A549 (cell line): ENCODE measurements at regions not wholly inside any gene's neighbourhood (a gene's known extent, or its start where the extent isn't known, plus 50 kb on each side); places are given as distances from the start of the nearest gene placed in this dataset.

Experiments
- ATAC-seq, 2 experiments: fragments of 200-7000 bp in 1 of 2; fragments of >200 bp in 1 of 2; cut with Nextera tagmentation in 1 of 2; cut with Tn5 transposase in 1 of 2; 3 replicates each; pipeline versions ENCODE4 v1.8.0 to v1.9.1; 2018 to 2020; ENCODE audit warnings: mild to moderate bottlenecking in 1 of 2, moderate library complexity in 1 of 2
- CTCF ChIA-PET: fragments of 300-600 bp; sonication (Branson Sonifier 250); formaldehyde crosslinking; extraction: SDS; loops from one replicate; lab custom pipeline; 2021; ENCODE audit warnings: antibody characterized with exemption, inconsistent platforms; lab: Yijun Ruan, JAX
- POLR2A ChIA-PET: fragments of 350-600 bp; formaldehyde crosslinking; extraction: SDS; loops from one replicate; lab custom pipeline; 2021; ENCODE audit warnings: antibody characterized with exemption, inconsistent platforms; lab: Yijun Ruan, JAX
- DNase-seq, 2 experiments: peaks; one replicate each; pipeline versions ENCODE4 v3.0.0 to v3.0.0-alpha.2; 2011 to 2016; ENCODE audit warnings: low read depth in 1 of 2, low spot score in 1 of 2
- FAIRE-seq: peaks from 2 replicates; lab custom pipeline; 2011; peaks lifted over from hg19 to GRCh38; lab: Jason Lieb, UNC
- H3K27ac ChIP-seq, 2 experiments: fragments of >200 bp; sonication (Bioruptor Twin); formaldehyde crosslinking; 3 replicates each; pipeline ENCODE4 v1.5.1; 2016 to 2017
- H3K4me1 ChIP-seq: fragments of >200 bp; sonication (Bioruptor Twin); formaldehyde crosslinking; 3 replicates; pipeline ENCODE4 v1.6.1; 2016
- H3K4me2 ChIP-seq: fragments of >200 bp; sonication (Bioruptor Twin); formaldehyde crosslinking; 3 replicates; pipeline ENCODE4 v1.6.1; 2016
- H3K4me3 ChIP-seq: fragments of >200 bp; sonication (Bioruptor Twin); formaldehyde crosslinking; 3 replicates; pipeline ENCODE4 v1.5.1; 2016
- H3K9me3 ChIP-seq: fragments of >200 bp; sonication (Bioruptor Twin); formaldehyde crosslinking; 3 replicates; pipeline ENCODE4 v1.6.1; 2016
- ATOH8 ChIP-seq: fragments of 250-450 bp; sonication (Bioruptor Pico); IDR thresholded peaks from 2 replicates; pipeline ENCODE4 v1.5.0; 2020; ENCODE audit warnings: low read depth, mild to moderate bottlenecking, moderate library complexity
- ESRRA ChIP-seq: fragments of 150-350 bp; IDR thresholded peaks from 2 replicates; pipeline ENCODE4 v1.6.1; 2014; ENCODE audit warnings: mild to moderate bottlenecking, low read length, borderline replicate concordance
- GATA3 ChIP-seq: IDR thresholded peaks from 2 replicates; pipeline ENCODE4 v1.6.1; 2012; ENCODE audit warnings: borderline replicate concordance
- HMGXB4 ChIP-seq: fragments of 250-450 bp; sonication (Bioruptor Pico); IDR thresholded peaks from 2 replicates; pipeline ENCODE4 v1.5.0; 2021; ENCODE audit warnings: mild to moderate bottlenecking, moderate library complexity, borderline replicate concordance
- JUN ChIP-seq, 2 experiments: fragments of >200 bp; sonication (Bioruptor Twin); formaldehyde crosslinking; IDR thresholded peaks; 2 replicates in 1 of 2; 3 replicates in 1 of 2; pipeline ENCODE4 v1.6.1; 2016 to 2017
- JUNB ChIP-seq: fragments of >200 bp; sonication (Bioruptor Twin); formaldehyde crosslinking; IDR thresholded peaks from 2 replicates; pipeline ENCODE4 v1.6.1; 2016
- KDM1A ChIP-seq: fragments of 200-600 bp; sonication (generic); IDR thresholded peaks from 2 replicates; pipeline ENCODE4 v1.6.1; 2016; ENCODE audit warnings: low read depth, mild to moderate bottlenecking
- MAX ChIP-seq: IDR thresholded peaks from 2 replicates; pipeline ENCODE4 v1.6.1; 2012
- MAZ ChIP-seq: fragments of 150-350 bp; IDR thresholded peaks from 2 replicates; pipeline ENCODE4 v1.6.1; 2014; ENCODE audit warnings: antibody characterized with exemption, low read depth, low read length, borderline replicate concordance
- NPAS2 ChIP-seq: fragments of 250-450 bp; sonication (Bioruptor Pico); IDR thresholded peaks from 2 replicates; pipeline ENCODE4 v1.8.0; 2022; ENCODE audit warnings: mild to moderate bottlenecking, moderate library complexity, borderline replicate concordance
- NR3C1 ChIP-seq: fragments of >200 bp; sonication (Bioruptor Twin); formaldehyde crosslinking; IDR thresholded peaks from 3 replicates; pipeline ENCODE4 v1.6.1; 2017
- PHF8 ChIP-seq: fragments of 200-600 bp; sonication (generic); IDR thresholded peaks from 2 replicates; pipeline ENCODE4 v1.6.1; 2016; ENCODE audit warnings: low read depth, mild to moderate bottlenecking, antibody characterized with exemption, moderate library complexity, borderline replicate concordance
- POLR2A ChIP-seq: IDR thresholded peaks from 2 replicates; pipeline ENCODE4 v1.6.1; 2012; ENCODE audit warnings: mild to moderate bottlenecking, low read length
- RAD21 ChIP-seq, 2 experiments: fragments of >200 bp in 1 of 2; sonication (Bioruptor Twin) in 1 of 2; formaldehyde crosslinking in 1 of 2; IDR thresholded peaks in 1 of 2; conservative IDR thresholded peaks in 1 of 2; 2 replicates in 1 of 2; 3 replicates in 1 of 2; pipeline ENCODE4 v1.6.1; 2012 to 2018; ENCODE audit warnings: inconsistent platforms in 1 of 2
- RFX5 ChIP-seq: fragments of 450-650 bp; IDR thresholded peaks from 2 replicates; pipeline ENCODE4 v1.7.1; 2014; ENCODE audit warnings: antibody characterized with exemption, mild to moderate bottlenecking, moderate library complexity
- RNF2 ChIP-seq: fragments of 200-600 bp; sonication (generic); IDR thresholded peaks from 2 replicates; pipeline ENCODE4 v1.6.1; 2016; ENCODE audit warnings: low read depth, mild to moderate bottlenecking, antibody characterized with exemption, moderate library complexity, borderline replicate concordance
- USF2 ChIP-seq: fragments of 450-650 bp; IDR thresholded peaks from 2 replicates; pipeline ENCODE4 v1.6.1; 2014; ENCODE audit warnings: antibody characterized with exemption
- ZSCAN20 ChIP-seq: fragments of 250-450 bp; sonication (Bioruptor Pico); IDR thresholded peaks from 2 replicates; pipeline ENCODE4 v1.8.0; 2022; ENCODE audit warnings: mild to moderate bottlenecking, moderate library complexity
- WGBS: methylation state at CpG from one replicate; pipeline ENCODE4 v1.1.6; 2017; ENCODE audit errors: missing lambda C conversion rate; 5-methylcytosine and 5-hydroxymethylcytosine counted together

GRCh38 chr13:73661066-73661465, 473.1 kb downstream of the KLF12 start:
- Histone ChIP-seq H3K9me3 (no peaks in the 10 kb centered on the region), H3K4me2 (no peak overlapping the region), H3K4me3 (no peak overlapping the region), H3K4me1 (no peaks in the 10 kb centered on the region), H3K27ac (no peak overlapping the region)
- no peak for ATAC-seq
- ChIA-PET CTCF (no interaction called here), POLR2A (no interaction called here)
- no peak for TF ChIP-seq RFX5
- no peak for TF ChIP-seq RNF2
- no peak for TF ChIP-seq MAZ
- TF ChIP-seq JUNB = no peak
- no peak for TF ChIP-seq POLR2A
- no peak for TF ChIP-seq HMGXB4
- TF ChIP-seq ZSCAN20 (CRISPR knock-in tag) = no peak
- no peak for DNase-seq
- 90% methylated on average over 10 of the region's 10 CpGs for WGBS
- FAIRE-seq = no peak

GRCh38 chr13:73658639-73659038, 475.6 kb downstream of the KLF12 start:
- Histone ChIP-seq H3K4me3 (no peak overlapping the region), H3K9me3 (no peaks in the 10 kb centered on the region), H3K4me1 (no peaks in the 10 kb centered on the region), H3K27ac (no peak overlapping the region), H3K4me2 (no peak overlapping the region)
- CTCF ChIA-PET = no interaction called here
- FAIRE-seq = no peak
- no peak for DNase-seq
- TF ChIP-seq GATA3 = no peak
- TF ChIP-seq RAD21 (conservative IDR thresholded peaks at IDR 0.05 in 1 of 2, IDR thresholded peaks at IDR 0.05 in 1 of 2) = no peak
- TF ChIP-seq ESRRA = no peak
- no peak for TF ChIP-seq USF2
- no peak for TF ChIP-seq KDM1A
- TF ChIP-seq ATOH8 (CRISPR knock-in tag) = no peak
- no peak for TF ChIP-seq PHF8
- no peak for TF ChIP-seq HMGXB4
- TF ChIP-seq NPAS2 = no peak
- TF ChIP-seq NR3C1 = no peak
- TF ChIP-seq MAX = no peak
- no peak for TF ChIP-seq JUN (IDR thresholded peaks at IDR 0.05)
- ATAC-seq = no peak
- POLR2A ChIA-PET = interaction anchor here (0.6 kb wide), 1 partner anchor 518 kb away, joined by 3 read pairs; no protein-coding TSS in a partner anchor
